ENCODE measurements at regions not wholly inside any gene's neighbourhood (a gene's known extent, or its start where the extent isn't known, plus 50 kb on each side); places are given as distances from the start of the nearest gene placed in this dataset.

- no peak for TF ChIP-seq CTCF (CRISPR knock-in tag; IDR thresholded peaks at IDR 0.05)
- no peak for TF ChIP-seq ZNF274 (CRISPR knock-in tag; IDR thresholded peaks at IDR 0.05)
- TF ChIP-seq BCL3 (CRISPR knock-in tag; IDR thresholded peaks at IDR 0.05): no peak
- no peak for TF ChIP-seq ZFP82 (CRISPR knock-in tag; IDR thresholded peaks at IDR 0.05; ENCODE audit: borderline replicate concordance)
- no peak for TF ChIP-seq PRMT3 (CRISPR knock-in tag; IDR thresholded peaks at IDR 0.05; ENCODE audit: borderline replicate concordance, low read depth)
- no peak for TF ChIP-seq BRCA1 (CRISPR knock-in tag; IDR thresholded peaks at IDR 0.05)
- TF ChIP-seq POLR2A (IDR thresholded peaks at IDR 0.05; ENCODE audit: insufficient read depth in 1 of 2, low read depth in 2 of 2, low read length in 2 of 2): no peak
- TF ChIP-seq FOXK1 (CRISPR knock-in tag; IDR thresholded peaks at IDR 0.05; ENCODE audit: borderline replicate concordance, low read depth): no peak
- TF ChIP-seq EZH2 (conservative IDR thresholded peaks at IDR 0.05; ENCODE audit: low read depth, low read length): no peak
- TF ChIP-seq, protein P1, sequence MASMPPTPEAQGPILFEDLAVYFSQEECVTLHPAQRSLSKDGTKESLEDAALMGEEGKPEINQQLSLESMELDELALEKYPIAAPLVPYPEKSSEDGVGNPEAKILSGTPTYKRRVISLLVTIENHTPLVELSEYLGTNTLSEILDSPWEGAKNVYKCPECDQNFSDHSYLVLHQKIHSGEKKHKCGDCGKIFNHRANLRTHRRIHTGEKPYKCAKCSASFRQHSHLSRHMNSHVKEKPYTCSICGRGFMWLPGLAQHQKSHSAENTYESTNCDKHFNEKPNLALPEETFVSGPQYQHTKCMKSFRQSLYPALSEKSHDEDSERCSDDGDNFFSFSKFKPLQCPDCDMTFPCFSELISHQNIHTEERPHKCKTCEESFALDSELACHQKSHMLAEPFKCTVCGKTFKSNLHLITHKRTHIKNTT (CRISPR knock-in tag; IDR thresholded peaks at IDR 0.05): no peak
- no peak for TF ChIP-seq ARNTL (CRISPR knock-in tag; IDR thresholded peaks at IDR 0.05)
Observed at GRCh38 chr1:81452693-81453366, 347.9 kb upstream of the ADGRL2 start.

Measured in HepG2 (cell line).